ENCODE measurements at regions not wholly inside any gene's neighbourhood (a gene's known extent, or its start where the extent isn't known, plus 50 kb on each side); places are given as distances from the start of the nearest gene placed in this dataset.

- TF ChIP-seq POLR2AphosphoS5 (IDR thresholded peaks at IDR 0.05; ENCODE audit: low read depth, low read length) = no peak
- TF ChIP-seq REST (IDR thresholded peaks at IDR 0.05; ENCODE audit: insufficient read depth in 1 of 2, low read depth in 2 of 2, low read length in 2 of 2) = no peak
- no peak for TF ChIP-seq TAF1 (IDR thresholded peaks at IDR 0.05; ENCODE audit: borderline replicate concordance, insufficient read depth, low read length)
Observed at GRCh38 chr5:34587355-34588241, 68.5 kb upstream of the RAI14 start.
